NCI-H82 treated with DMSO at 0.1 percent for 48 hours (cell line): ENCODE measurements at regions not wholly inside any gene's neighbourhood (a gene's known extent, or its start where the extent isn't known, plus 50 kb on each side); places are given as distances from the start of the nearest gene placed in this dataset.

Experiments used
- DNase-seq: peaks from one replicate; lab custom pipeline; 2025; ENCODE audit not compliant: unreplicated experiment; lab: John Stamatoyannopoulos, UW

- no peak for DNase-seq
Observed at GRCh38 chr15:70449311-70450141, 313.8 kb downstream of the UACA start.

- DNase-seq = no peak
Observed at GRCh38 chr15:70447928-70448698, 315.2 kb downstream of the UACA start.

- no peak for DNase-seq
Observed at GRCh38 chr15:70447521-70447920, 315.8 kb downstream of the UACA start.

DNA sequence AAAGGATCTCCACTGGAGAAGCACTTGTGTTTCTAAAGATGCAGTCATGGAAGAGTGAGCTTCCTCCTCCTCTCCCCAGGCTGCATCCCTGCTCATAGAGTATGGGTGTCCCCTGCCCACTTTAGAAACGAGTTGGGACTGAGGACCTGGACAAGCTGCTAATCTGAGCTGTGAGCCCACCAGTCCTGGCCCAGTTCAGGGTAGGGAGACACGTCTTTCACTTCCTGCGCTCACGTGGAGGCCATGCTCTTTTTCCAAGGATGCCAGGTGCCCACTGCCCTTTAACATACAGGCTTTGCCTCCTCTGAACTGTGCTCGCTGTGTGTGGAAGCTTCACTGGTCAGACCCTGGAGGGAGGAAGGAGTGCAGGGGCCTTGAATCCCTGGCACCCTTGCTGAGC lies 316.3 kb downstream of the UACA start:
- no peak for DNase-seq

DNA sequence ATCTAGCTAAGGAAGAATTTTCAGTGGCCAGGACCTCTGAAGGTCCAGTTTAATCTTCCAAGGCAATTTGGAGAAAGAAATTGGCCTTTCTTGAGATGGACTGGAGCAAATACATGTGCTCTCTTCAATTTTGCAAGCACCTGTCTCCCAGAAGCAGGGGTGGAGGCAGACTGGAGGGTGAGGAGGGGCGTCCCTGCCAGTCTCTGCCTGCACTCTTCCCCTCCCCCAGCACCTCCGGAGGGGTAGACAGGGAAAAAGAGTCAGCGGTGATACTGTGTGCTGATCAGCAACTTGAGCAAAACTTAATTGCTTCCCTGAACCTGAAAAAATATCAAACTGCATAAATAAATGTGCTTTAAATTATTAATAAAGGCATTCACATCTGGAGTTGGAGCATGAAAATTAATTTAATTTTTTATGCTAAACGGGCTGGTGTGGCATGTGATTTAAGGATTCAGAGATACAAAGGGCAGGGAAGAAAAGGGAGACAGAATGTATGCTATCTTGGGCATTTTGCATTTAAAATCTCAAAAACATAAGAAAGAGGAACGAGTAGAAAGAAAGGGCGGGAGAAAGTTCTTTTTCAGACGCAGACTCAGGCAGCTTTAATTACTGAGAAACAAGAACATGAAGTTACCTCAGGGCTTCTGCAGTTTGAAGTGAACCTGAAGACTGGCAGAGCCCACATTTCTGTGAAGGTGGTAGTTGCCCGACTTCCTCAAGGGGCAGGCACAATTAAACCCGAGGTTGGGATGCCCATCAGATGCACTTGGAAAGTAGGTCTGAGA lies 319.7 kb downstream of the UACA start:
- DNase-seq = no peak

- DNase-seq = no peak
Observed at GRCh38 chr15:70442616-70443321, 320.6 kb downstream of the UACA start.

DNA sequence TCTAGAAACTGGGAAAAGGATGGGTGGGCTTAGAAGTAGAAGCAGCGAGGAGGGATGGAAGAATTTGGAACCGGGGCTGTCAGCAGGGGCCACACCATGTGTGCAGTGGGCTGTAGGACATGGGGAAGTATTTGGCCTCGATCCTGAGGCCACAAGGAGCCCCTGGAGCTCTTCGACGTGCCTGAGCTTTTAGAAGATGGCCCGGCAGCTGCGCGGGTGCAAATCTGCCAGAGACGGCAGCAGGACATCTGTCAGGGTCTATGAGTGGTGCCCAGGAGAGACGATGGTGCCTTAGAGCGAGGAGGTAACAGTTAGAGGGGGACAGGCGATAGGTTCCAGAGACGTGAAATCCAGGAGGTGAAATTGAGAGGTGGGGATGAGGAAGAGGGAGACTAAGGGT lies 321.1 kb downstream of the UACA start:
- DNase-seq = no peak

DNA sequence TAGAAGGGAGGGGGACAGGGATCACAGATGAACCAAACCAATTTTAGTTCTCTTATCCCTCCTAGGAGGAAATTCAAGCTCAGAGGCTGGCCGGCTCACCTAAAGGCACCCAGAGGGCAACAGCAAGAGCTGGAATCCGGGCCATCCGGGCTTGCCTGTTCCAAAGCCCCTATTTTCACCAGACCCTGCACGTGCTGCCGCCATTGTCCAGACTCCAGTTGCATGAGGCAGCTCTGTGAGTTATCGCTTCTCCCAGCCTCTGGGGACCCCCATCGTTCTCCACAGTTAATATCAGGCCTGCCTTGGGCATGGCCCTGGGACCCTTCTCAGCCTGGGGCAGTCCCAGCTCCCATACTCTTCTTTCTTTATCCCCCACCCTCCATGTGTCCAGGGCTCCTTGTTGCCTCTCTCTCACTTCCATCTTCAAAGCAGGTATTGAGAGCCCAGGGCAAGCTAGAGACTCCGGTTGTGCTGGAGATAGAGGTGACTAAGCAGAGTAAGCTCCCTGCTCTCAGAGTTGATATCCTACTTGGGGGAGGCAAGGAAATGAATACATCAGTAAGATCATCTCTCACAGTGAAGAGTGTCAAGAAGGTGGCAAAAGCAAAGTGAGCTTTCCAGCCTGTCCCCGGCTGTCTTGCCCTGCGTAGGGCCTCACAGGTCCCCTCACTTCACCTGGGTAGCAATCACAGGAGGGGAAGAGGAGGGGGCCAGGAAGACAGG lies 322.8 kb downstream of the UACA start:
- no peak for DNase-seq

- no peak for DNase-seq
Observed at GRCh38 chr15:70439880-70440279, 323.5 kb downstream of the UACA start.

DNA sequence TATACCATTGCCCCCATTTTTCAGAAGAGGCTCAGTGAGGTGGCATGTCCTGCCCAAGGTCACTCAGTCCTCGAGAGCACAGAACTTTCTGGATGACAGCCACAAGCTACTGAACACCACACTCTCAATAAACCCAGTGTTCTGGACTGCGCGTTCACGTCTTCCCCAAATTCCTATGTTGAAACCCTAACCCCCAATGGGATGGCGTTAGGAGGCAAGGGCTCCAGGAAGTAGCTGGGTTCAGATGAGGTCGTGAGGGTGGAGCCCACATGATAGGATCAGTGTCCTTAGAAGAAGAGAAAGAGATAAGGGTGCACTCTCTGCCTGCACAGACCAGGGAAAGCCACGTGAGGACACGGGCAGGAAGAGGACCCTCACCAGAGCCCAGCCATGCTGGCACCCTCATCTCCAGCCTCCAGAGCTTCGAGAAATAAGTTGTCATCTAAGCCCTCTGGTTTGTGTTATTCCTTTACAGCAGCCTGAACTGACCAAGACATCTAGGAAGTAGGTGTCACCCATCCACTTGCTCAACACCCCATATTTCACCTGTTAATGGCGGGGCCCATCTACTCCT lies 324.0 kb downstream of the UACA start:
- DNase-seq = no peak

GRCh38 chr15:70438776-70439175 lies 324.6 kb downstream of the UACA start:
- no peak for DNase-seq

- DNase-seq = peak; percentile 82
Observed at GRCh38 chr15:70437882-70438451, 325.4 kb downstream of the UACA start.

DNA sequence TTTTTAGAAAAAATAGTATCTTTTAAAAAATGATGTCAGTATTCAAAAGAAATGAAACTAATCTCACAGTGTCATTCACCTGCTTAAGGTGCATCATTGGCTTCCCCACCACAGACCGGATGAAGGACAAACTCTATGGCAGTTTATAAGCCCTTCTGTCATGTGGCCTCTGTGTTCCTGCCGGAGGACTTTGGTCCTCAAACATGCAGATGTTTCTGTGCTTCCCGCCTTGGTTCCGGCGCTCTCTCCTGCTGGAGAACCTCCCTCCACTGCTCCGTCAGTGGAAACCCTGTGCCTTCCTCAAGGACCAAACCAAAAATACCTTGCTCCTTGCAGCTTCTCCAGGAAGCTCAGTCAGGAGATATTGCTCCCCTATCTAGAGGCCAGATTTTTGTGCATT lies 326.3 kb downstream of the UACA start:
- no peak for DNase-seq

GRCh38 chr15:70436428-70436827 lies 326.9 kb downstream of the UACA start:
- no peak for DNase-seq

DNA sequence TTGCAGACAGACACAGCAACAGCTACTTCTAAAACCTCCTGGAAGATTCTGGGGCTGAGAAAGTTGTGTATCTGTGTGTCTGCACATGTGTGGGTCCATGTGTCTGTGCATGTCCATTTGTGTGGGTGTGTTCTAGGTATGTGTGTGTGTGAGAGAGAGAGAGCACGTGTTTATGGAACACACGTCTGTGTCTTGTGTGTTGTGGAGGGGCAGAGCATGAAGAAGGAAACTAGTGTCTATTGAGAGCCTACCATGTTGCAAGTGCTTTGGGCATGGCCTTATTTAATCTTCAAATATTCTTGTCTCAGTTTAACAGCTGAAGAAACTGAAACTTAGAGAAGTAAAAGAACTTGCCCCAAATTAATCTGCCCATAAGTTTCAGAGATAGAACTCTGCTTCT lies 327.5 kb downstream of the UACA start:
- no peak for DNase-seq

- no peak for DNase-seq
Observed at GRCh38 chr15:70435369-70435768, 328.0 kb downstream of the UACA start.

GRCh38 chr15:70433586-70434324 lies 329.6 kb downstream of the UACA start:
- peak; percentile 38 for DNase-seq

DNA sequence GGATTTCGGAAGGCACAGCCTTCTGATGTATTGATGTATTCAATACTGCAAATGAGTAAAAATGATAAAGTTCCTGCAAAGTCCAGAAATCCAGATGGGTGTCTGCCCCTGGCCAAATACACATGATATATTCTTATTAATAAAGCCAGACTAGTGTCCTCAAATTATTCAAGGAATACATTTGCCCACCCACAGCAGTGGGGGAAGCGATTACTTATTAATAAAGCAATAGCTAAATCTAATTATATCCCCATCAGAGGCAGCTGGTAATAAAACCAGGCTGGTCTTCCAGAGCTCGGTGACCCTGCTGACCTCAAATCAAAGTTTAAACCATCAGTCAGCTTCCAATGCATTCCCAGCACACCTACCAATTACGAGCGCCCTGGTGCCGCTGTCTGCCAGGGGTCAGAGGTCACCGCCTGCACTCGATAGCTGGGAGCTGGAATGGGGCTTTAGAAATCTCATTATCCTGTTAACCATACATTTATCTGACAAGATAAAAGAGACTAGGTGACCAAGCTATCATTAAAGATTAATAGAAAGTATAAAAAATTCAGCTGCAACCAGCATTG lies 330.3 kb downstream of the UACA start:
- DNase-seq = peak; percentile 38

DNA sequence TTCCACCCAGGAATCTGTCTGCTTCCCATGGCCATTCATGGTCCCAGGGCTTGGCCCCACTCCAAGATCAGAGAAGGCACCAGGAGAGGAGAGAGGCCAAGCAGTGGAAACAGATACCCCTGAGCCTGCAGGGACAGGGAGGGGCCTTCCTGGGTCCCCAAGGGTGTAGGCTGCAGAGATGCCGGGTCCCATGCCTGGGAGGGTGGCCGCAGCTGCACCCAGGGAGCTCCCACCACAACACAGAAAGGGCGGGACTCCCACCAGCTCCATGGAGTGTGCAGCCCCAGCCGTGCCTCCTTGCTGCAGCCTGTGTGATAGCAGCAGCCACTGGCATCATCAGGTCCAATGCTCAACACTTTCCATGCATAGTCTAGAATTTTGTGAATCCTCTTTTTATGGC lies 331.5 kb downstream of the UACA start:
- DNase-seq = no peak
